ENCODE measurements at regions not wholly inside any gene's neighbourhood (a gene's known extent, or its start where the extent isn't known, plus 50 kb on each side); places are given as distances from the start of the nearest gene placed in this dataset.

DNA sequence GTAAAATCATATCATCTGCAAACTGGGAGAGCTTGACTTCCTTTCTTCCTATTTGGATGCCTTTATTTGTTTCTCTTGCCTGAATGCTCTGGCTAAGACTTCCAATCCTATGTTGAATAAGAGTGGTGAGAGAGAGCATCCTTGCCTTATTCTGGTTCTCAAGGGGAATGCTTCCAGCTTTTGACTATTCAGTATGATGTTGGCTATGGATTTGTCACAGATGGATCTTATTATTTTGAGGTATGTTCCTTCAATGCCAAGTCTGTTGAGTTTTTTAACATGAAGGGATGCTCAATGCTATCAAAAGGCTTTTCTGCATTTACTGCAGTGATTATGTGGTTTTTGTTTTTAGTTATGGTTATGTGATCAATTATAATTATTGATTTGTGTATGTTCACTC lies 2144.6 kb upstream of the TENM3 start:
- H3K9me2 ChIP-seq (ENCODE audit: insufficient read depth) = no peaks in the 10 kb centered on the region
- RAD21 ChIA-PET (ENCODE audit: low non-redundant PET in 1 of 2, low total read pairs in 2 of 2, uncharacterized antibody in 2 of 2, unreplicated experiment in 2 of 2) = no interaction called here
- no peak for TF ChIP-seq YY1 (IDR thresholded peaks at IDR 0.05; ENCODE audit: extremely low read depth, insufficient replicate concordance, low read depth, low read length)
- no peak for TF ChIP-seq ELF1 (IDR thresholded peaks at IDR 0.05; ENCODE audit: borderline replicate concordance, low read depth)
- TF ChIP-seq CEBPB (IDR thresholded peaks at IDR 0.05; ENCODE audit: low read depth) = no peak
- TF ChIP-seq SRF (IDR thresholded peaks at IDR 0.05; ENCODE audit: low read depth) = no peak
- no peak for TF ChIP-seq POLR2A (IDR thresholded peaks at IDR 0.05; ENCODE audit: borderline replicate concordance, extremely low read depth, insufficient read depth, insufficient read length)
- no peak for TF ChIP-seq REST (IDR thresholded peaks at IDR 0.05; ENCODE audit: low read depth)
- TF ChIP-seq TCF7L2 (IDR thresholded peaks at IDR 0.05; ENCODE audit: borderline replicate concordance, extremely low read depth, insufficient read depth, insufficient read length) = no peak
- TF ChIP-seq MAX (IDR thresholded peaks at IDR 0.05) = no peak
- no peak for TF ChIP-seq EZH2phosphoT487 (IDR thresholded peaks at IDR 0.05; ENCODE audit: borderline replicate concordance)
- no peak overlapping the region for H3K9ac ChIP-seq (ENCODE audit: low read length)
- H3K79me2 ChIP-seq (ENCODE audit: insufficient read depth, low read length) = no peaks in the 10 kb centered on the region
- H2AFZ ChIP-seq (ENCODE audit: low read depth, low read length, poor library complexity, severe bottlenecking) = no peak overlapping the region
- intact Hi-C loops (cut with micrococcal nuclease) = no loop called here
- no peak overlapping the region for H3K4me2 ChIP-seq (ENCODE audit: low read length)
- no peak for ATAC-seq
- CTCF ChIA-PET = no interaction called here
- no peaks in the 10 kb centered on the region for H3K36me3 ChIP-seq (ENCODE audit: control insufficient read depth in 1 of 2, insufficient read depth in 2 of 2, low read length in 2 of 2)
- H3K27me3 ChIP-seq (ENCODE audit: insufficient read depth, low read length) = no peaks in the 10 kb centered on the region
- no peaks in the 10 kb centered on the region for H3K4me1 ChIP-seq (ENCODE audit: control insufficient read depth in 1 of 2, insufficient read depth in 2 of 2, low read length in 2 of 2)
- POLR2A ChIA-PET = no interaction called here
- no peak for DNase-seq (ENCODE audit: low read depth, low spot score)
- no peaks in the 10 kb centered on the region for H4K20me1 ChIP-seq (ENCODE audit: insufficient read depth)
- no peak overlapping the region for H3K4me3 ChIP-seq (replicated peaks in 1 of 2; ENCODE audit: low read depth in 1 of 2, low read length in 2 of 2)
- no peak overlapping the region for H3K27ac ChIP-seq (ENCODE audit: low read depth, low read length)
- no peaks in the 10 kb centered on the region for H3K9me3 ChIP-seq (ENCODE audit: control insufficient read depth in 1 of 2, insufficient read depth in 1 of 2, low read depth in 1 of 2, low read length in 2 of 2)
- BruUV-seq (replicated peaks) = no TSS peak

Data from HCT116 (cell line).